Tibial nerve (tissue), 4 donors: ENCODE measurements at regions not wholly inside any gene's neighbourhood (a gene's known extent, or its start where the extent isn't known, plus 50 kb on each side); places are given as distances from the start of the nearest gene placed in this dataset.
"Not testable (repeated sequence)": the region's sequence is repeated elsewhere in the genome, so short reads cannot be mapped to it uniquely, and the experiment has no call there.

Source experiments
- DNase-seq, 2 donors: peaks; one replicate each; pipeline ENCODE4 v3.0.0-alpha.2; 2019; ENCODE audit warnings: low spot score in 2 of 2
- H3K27ac ChIP-seq, 4 donors: fragments of 200-600 bp; sonication (generic) in 3 of 4; one replicate each; pipeline ENCODE4 v1.5.1; 2017 to 2019; ENCODE audit warnings: mild to moderate bottlenecking in 1 of 4
- H3K27me3 ChIP-seq, 2 donors: fragments of 200-600 bp; sonication (generic) in 1 of 2; one replicate each; pipeline versions ENCODE4 v1.5.1 to v1.6.0; 2017 to 2019
- H3K36me3 ChIP-seq, 3 donors: fragments of 200-600 bp; sonication (generic); one replicate each; pipeline ENCODE4 v1.5.1; 2018 to 2019
- H3K4me1 ChIP-seq, 4 donors: fragments of 200-600 bp; sonication (generic) in 3 of 4; one replicate each; pipeline ENCODE4 v1.5.1; 2017 to 2019
- H3K4me3 ChIP-seq, 4 donors: fragments of 200-600 bp; sonication (generic) in 3 of 4; one replicate each; pipeline ENCODE4 v1.5.1; 2017 to 2019; ENCODE audit warnings: mild to moderate bottlenecking in 1 of 4, moderate library complexity in 1 of 4
- H3K9me3 ChIP-seq, 4 donors: fragments of 200-600 bp; sonication (generic) in 3 of 4; one replicate each; pipeline ENCODE4 v1.5.1; 2017 to 2019
- CTCF ChIP-seq, 5 experiments: fragments of 200-600 bp in 3 of 5; fragments of 450-650 bp in 2 of 5; sonication (generic) in 3 of 5; IDR thresholded peaks; one replicate each; pipeline ENCODE4 v1.5.1; 2016 to 2019; ENCODE audit warnings: antibody characterized with exemption in 5 of 5, mild to moderate bottlenecking in 3 of 5, moderate library complexity in 2 of 5
- EP300 ChIP-seq, 2 donors: sonication (generic); formaldehyde crosslinking; IDR thresholded peaks; one replicate each; pipeline ENCODE4 v1.6.1; 2017; ENCODE audit warnings: antibody characterized with exemption in 2 of 2, mild to moderate bottlenecking in 1 of 2
- POLR2A ChIP-seq, 2 donors: fragments of 450-650 bp; IDR thresholded peaks; one replicate each; pipeline ENCODE4 v1.6.1; 2017; ENCODE audit warnings: antibody characterized with exemption in 2 of 2, mild to moderate bottlenecking in 2 of 2, moderate library complexity in 2 of 2
- WGBS, 2 donors: methylation state at CpG; one replicate each; pipeline ENCODE4 v1.1.5; 2018; 5-methylcytosine and 5-hydroxymethylcytosine counted together

- 72 to 85% methylated on average over 3 of the region's 3 CpGs for WGBS, 2 donors
- TF ChIP-seq POLR2A (IDR thresholded peaks at IDR 0.05) (no peak), EP300 (IDR thresholded peaks at IDR 0.05) (no peak), CTCF (IDR thresholded peaks at IDR 0.05) (no peak)
- peaks cover 0 to under 1% (median 0%) of the 10 kb centered on the region in 4 donors for H3K9me3 ChIP-seq
- H3K36me3 ChIP-seq, result no peaks in the 10 kb centered on the region
- H3K27ac ChIP-seq, result no peak overlapping the region
- H3K4me3 ChIP-seq, result no peak overlapping the region
- H3K27me3 ChIP-seq, result no peaks in the 10 kb centered on the region
- no peak for DNase-seq
- no peaks in the 10 kb centered on the region for H3K4me1 ChIP-seq
Observed at GRCh38 chr14:58920230-58920629, 268.2 kb upstream of the DAAM1 start.

- WGBS, 2 donors, result 67 to 72% methylated on average over 3 of the region's 3 CpGs
- not testable (repeated sequence) for H3K9me3 ChIP-seq, H3K27me3 ChIP-seq, H3K4me3 ChIP-seq, H3K27ac ChIP-seq, DNase-seq, H3K36me3 ChIP-seq, H3K4me1 ChIP-seq
Observed at GRCh38 chr14:58922201-58922940, 266.1 kb upstream of the DAAM1 start.

- no peaks in the 10 kb centered on the region for H3K36me3 ChIP-seq
- H3K9me3 ChIP-seq, result peaks cover 0 to 2% (median 0%) of the 10 kb centered on the region in 4 donors
- no peak for DNase-seq
- no peak overlapping the region for H3K27ac ChIP-seq
- TF ChIP-seq CTCF (IDR thresholded peaks at IDR 0.05) (no peak), EP300 (IDR thresholded peaks at IDR 0.05) (no peak), POLR2A (IDR thresholded peaks at IDR 0.05) (no peak)
- WGBS, 2 donors, result 94 to 98% methylated on average over 4 to 6 of the region's 7 CpGs
- H3K4me1 ChIP-seq, result no peaks in the 10 kb centered on the region
- no peak overlapping the region for H3K4me3 ChIP-seq
- no peaks in the 10 kb centered on the region for H3K27me3 ChIP-seq
Observed at GRCh38 chr14:58923751-58924405, 264.6 kb upstream of the DAAM1 start.

- no peak for TF ChIP-seq POLR2A (IDR thresholded peaks at IDR 0.05)
- no peak for TF ChIP-seq EP300 (IDR thresholded peaks at IDR 0.05)
- TF ChIP-seq CTCF (IDR thresholded peaks at IDR 0.05), result no peak
- 7 to 25% methylated on average over 2 of the region's 2 CpGs for WGBS, 2 donors
- DNase-seq, result no peak
- Histone ChIP-seq H3K27ac (no peak overlapping the region), H3K27me3 (no peaks in the 10 kb centered on the region), H3K36me3 (no peaks in the 10 kb centered on the region), H3K4me1 (no peaks in the 10 kb centered on the region), H3K4me3 (no peak overlapping the region), H3K9me3 (peaks cover 0 to 3% (median 0%) of the 10 kb centered on the region in 4 donors)
Observed at GRCh38 chr14:58941629-58942028, 246.8 kb upstream of the DAAM1 start.

- 51 to 53% methylated on average over 2 of the region's 2 CpGs for WGBS, 2 donors
- H3K4me3 ChIP-seq, result no peak overlapping the region
- peaks cover 0 to 3% (median 0%) of the 10 kb centered on the region in 4 donors for H3K9me3 ChIP-seq
- H3K27ac ChIP-seq, result peak overlapping the region in 1 of 4 donors; percentile 37
- H3K27me3 ChIP-seq, result no peaks in the 10 kb centered on the region
- no peak for DNase-seq
- H3K4me1 ChIP-seq, result no peaks in the 10 kb centered on the region
- TF ChIP-seq POLR2A (IDR thresholded peaks at IDR 0.05) (no peak), CTCF (IDR thresholded peaks at IDR 0.05) (no peak), EP300 (IDR thresholded peaks at IDR 0.05) (no peak)
- no peaks in the 10 kb centered on the region for H3K36me3 ChIP-seq
Observed at GRCh38 chr14:58942516-58942915, 246.0 kb upstream of the DAAM1 start.
